GM12878 (cell line): ENCODE measurements at regions not wholly inside any gene's neighbourhood (a gene's known extent, or its start where the extent isn't known, plus 50 kb on each side); places are given as distances from the start of the nearest gene placed in this dataset.

ENCODE experiments used
- ATF3 ChIP-seq: IDR thresholded peaks from 2 replicates; pipeline ENCODE4 v1.6.1; 2011; ENCODE audit warnings: low read depth, mild to moderate bottlenecking, low read length, moderate library complexity, borderline replicate concordance; ENCODE audit errors: extremely low read depth
- CREB1 ChIP-seq: IDR thresholded peaks from 2 replicates; pipeline ENCODE4 v1.6.1; 2012; ENCODE audit warnings: low read depth, mild to moderate bottlenecking, inconsistent platforms
- E2F4 ChIP-seq: IDR thresholded peaks from 2 replicates; pipeline ENCODE4 v1.6.1; 2012; ENCODE audit warnings: low read depth, low read length, improper control_type of control experiment
- SIN3A ChIP-seq: IDR thresholded peaks from 2 replicates; pipeline ENCODE4 v1.6.1; 2012; ENCODE audit warnings: low read depth, low read length, improper control_type of control experiment
- TARDBP ChIP-seq: IDR thresholded peaks from 2 replicates; pipeline ENCODE4 v1.6.1; 2016; ENCODE audit warnings: borderline replicate concordance
- TF ChIP-seq, protein P1 (sequence below), 3 experiments: IDR thresholded peaks in 2 of 3; conservative IDR thresholded peaks in 1 of 3; 2 replicates each; pipeline ENCODE4 v1.5.1; 2011; ENCODE audit warnings: low read depth in 3 of 3, low read length in 3 of 3, mild to moderate bottlenecking in 3 of 3, control low read depth in 2 of 3, moderate library complexity in 2 of 3, inconsistent platforms in 1 of 3, mixed read lengths in 1 of 3; ENCODE audit not compliant: control insufficient read depth in 2 of 3, insufficient read depth in 1 of 3; ENCODE audit errors: extremely low read depth in 1 of 3

DNA sequence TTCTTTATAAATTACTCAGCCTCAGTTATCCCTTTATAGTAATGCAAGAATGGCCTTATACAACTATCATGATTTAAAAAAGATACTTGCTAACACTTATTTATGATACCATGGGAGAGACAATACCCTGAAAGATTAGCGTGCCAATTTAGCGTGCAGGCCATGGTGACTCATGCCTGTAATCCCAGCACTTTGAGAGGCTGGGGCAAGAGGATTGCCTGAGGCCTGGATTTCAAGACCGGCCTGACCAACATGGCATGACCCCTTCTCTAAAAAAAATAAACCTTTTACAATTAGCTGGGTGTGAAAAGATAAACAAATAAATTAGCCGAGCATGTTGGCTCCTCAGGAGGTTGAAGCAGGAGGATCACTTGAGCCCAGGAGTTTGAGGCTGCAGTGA is 493.4 kb upstream of the FSIP2 start:
- TF ChIP-seq CREB1 (no peak), E2F4 (no peak), TARDBP (no peak), SIN3A (no peak), ATF3 (no peak)
- TF ChIP-seq, protein P1, sequence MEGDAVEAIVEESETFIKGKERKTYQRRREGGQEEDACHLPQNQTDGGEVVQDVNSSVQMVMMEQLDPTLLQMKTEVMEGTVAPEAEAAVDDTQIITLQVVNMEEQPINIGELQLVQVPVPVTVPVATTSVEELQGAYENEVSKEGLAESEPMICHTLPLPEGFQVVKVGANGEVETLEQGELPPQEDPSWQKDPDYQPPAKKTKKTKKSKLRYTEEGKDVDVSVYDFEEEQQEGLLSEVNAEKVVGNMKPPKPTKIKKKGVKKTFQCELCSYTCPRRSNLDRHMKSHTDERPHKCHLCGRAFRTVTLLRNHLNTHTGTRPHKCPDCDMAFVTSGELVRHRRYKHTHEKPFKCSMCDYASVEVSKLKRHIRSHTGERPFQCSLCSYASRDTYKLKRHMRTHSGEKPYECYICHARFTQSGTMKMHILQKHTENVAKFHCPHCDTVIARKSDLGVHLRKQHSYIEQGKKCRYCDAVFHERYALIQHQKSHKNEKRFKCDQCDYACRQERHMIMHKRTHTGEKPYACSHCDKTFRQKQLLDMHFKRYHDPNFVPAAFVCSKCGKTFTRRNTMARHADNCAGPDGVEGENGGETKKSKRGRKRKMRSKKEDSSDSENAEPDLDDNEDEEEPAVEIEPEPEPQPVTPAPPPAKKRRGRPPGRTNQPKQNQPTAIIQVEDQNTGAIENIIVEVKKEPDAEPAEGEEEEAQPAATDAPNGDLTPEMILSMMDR (IDR thresholded peaks at IDR 0.05 in 2 of 3, conservative IDR thresholded peaks at IDR 0.05 in 1 of 3; ENCODE audit: control insufficient read depth in 2 of 3, extremely low read depth in 1 of 3, insufficient read depth in 1 of 3, low read depth in 3 of 3, low read length in 3 of 3): no peak
